ENCODE measurements at regions not wholly inside any gene's neighbourhood (a gene's known extent, or its start where the extent isn't known, plus 50 kb on each side); places are given as distances from the start of the nearest gene placed in this dataset.
A peak's percentile ranks its signal among the peaks of the same experiment; 100 is the strongest.
"Not testable (repeated sequence)": the region's sequence is repeated elsewhere in the genome, so short reads cannot be mapped to it uniquely, and the experiment has no call there.

GRCh38 chr9:79041266-79041665, 530.5 kb upstream of the TLE4 start:
- no peaks in the 10 kb centered on the region for H3K27me3 Mint-ChIP-seq

DNA sequence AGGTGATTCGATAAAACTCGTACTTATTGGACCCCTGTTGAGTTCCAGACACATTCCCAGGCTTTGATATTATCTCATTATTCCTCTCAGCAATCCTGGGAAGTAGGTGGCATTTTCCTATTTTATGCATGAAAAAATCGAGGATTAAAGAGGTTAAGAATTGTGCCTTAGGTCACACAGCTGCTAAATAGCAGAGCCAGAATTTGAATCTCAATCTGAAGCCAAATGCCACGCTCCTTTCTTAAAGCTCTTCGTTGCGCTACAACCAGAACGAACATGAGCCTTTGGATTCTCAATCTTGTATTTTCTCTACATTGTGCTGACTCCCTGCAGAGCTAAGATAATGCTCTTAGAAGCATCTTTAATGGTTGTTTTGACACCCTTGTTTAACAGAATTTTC, 527.8 kb upstream of the TLE4 start:
- Mint-ChIP-seq H3K4me1 (no peaks in the 10 kb centered on the region), H3K9me3 (peaks cover 0 to 11% of the 10 kb centered on the region in 2 donors), H3K27ac (no peak overlapping the region), H3K27me3 (no peaks in the 10 kb centered on the region), H3K4me3 (no peak overlapping the region)
- ATAC-seq (no peak), DNase-seq (no peak)

More at GRCh38 chr9:79041266-79041665, 530.5 kb upstream of the TLE4 start:
- DNase-seq (no peak), ATAC-seq (no peak)
- Mint-ChIP-seq H3K4me1 (no peaks in the 10 kb centered on the region), H3K27ac (no peak overlapping the region), H3K9me3 (peaks cover 0 to 11% of the 10 kb centered on the region in 2 donors), H3K4me3 (no peak overlapping the region)

DNA sequence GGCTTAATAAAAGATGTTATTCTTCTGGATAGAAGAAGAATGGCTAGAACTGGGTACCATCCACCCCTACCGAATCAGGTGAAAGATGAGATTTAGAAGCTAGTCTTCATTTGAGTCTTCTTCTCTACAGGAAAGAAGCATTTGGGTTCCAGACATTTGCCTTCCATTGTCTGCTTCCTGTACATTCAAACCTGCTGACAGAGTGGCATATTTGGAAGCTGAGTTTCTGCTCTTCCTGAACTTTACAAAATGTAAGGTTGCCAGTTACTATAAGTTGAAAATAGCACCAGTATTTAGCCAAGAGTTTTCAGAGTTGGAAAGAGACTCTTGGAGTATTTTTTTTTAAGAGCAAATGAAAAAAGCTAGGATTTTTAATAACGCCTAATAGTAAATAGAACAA, 525.4 kb upstream of the TLE4 start:
- Mint-ChIP-seq H3K4me3 (no peak overlapping the region), H3K4me1 (no peaks in the 10 kb centered on the region), H3K27ac (no peak overlapping the region), H3K9me3 (peaks cover 0 to 11% of the 10 kb centered on the region in 2 donors), H3K27me3 (no peaks in the 10 kb centered on the region)
- no peak for DNase-seq
- no peak for ATAC-seq

GRCh38 chr9:79049371-79049770, 522.4 kb upstream of the TLE4 start:
- H3K4me3 Mint-ChIP-seq, result no peak overlapping the region
- peaks cover 0 to 11% of the 10 kb centered on the region in 2 donors for H3K9me3 Mint-ChIP-seq
- ATAC-seq, result no peak
- no peak overlapping the region for H3K27ac Mint-ChIP-seq
- H3K4me1 Mint-ChIP-seq, result no peaks in the 10 kb centered on the region
- H3K27me3 Mint-ChIP-seq, result peaks cover 8% of the 10 kb centered on the region
- DNase-seq, result no peak

GRCh38 chr9:79053598-79053997, 518.2 kb upstream of the TLE4 start:
- no peaks in the 10 kb centered on the region for H3K4me1 Mint-ChIP-seq
- no peak overlapping the region for H3K27ac Mint-ChIP-seq
- peaks cover 0 to 2% of the 10 kb centered on the region in 2 donors for H3K9me3 Mint-ChIP-seq
- DNase-seq (no peak), ATAC-seq (no peak)
- no peak overlapping the region for H3K4me3 Mint-ChIP-seq
- H3K27me3 Mint-ChIP-seq, result peaks cover 8% of the 10 kb centered on the region

DNA sequence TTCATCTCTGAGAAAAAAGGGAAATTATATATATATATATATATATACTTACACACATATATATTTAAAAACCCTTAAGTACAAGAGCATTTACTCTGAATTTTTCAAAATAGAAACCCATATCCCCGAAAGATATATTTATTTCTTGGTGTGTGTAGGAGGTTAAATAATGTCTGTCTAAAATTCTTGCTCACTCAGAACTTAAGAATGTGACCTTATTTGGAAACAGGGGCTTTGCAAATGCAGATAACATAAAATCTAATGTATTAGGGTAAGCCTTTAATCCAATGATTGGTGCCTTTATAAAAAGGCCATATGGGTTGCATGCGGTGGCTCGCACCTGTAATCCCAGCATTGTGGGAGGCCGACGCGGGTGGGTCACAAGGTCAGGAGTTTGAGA, 517.3 kb upstream of the TLE4 start:
- peaks cover 0 to 8% of the 10 kb centered on the region in 2 donors for H3K9me3 Mint-ChIP-seq
- DNase-seq (no peak), ATAC-seq (no peak)
- H3K27ac Mint-ChIP-seq, result peak overlapping the region in 1 of 2 donors; percentile 20
- H3K27me3 Mint-ChIP-seq, result peaks cover 8% of the 10 kb centered on the region
- H3K4me1 Mint-ChIP-seq, result no peaks in the 10 kb centered on the region
- no peak overlapping the region for H3K4me3 Mint-ChIP-seq

DNA sequence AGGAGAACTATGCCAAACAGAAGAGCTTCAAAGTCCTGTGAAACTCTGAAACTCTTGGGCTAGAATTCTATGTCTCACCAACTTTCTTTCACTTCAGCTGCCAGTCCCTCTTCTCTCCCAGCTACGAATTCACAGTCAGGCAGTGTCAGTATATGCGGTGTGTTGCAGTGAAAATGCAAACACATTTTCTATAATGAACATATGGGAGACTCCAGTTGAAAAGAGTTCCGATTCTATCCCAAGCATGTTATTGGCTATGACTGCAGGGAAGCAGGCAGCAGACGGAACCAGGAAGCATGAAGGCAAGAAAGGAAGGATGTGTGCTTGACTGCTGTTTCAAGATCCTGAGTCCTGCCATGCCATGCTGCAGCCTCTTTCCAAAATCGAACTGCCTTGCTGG, 515.7 kb upstream of the TLE4 start:
- DNase-seq (no peak), ATAC-seq (no peak)
- H3K4me1 Mint-ChIP-seq, result no peaks in the 10 kb centered on the region
- H3K27me3 Mint-ChIP-seq, result peaks cover 8% of the 10 kb centered on the region
- no peak overlapping the region for H3K27ac Mint-ChIP-seq
- peaks cover 0 to 8% of the 10 kb centered on the region in 2 donors for H3K9me3 Mint-ChIP-seq
- H3K4me3 Mint-ChIP-seq, result no peak overlapping the region

- no peaks in the 10 kb centered on the region for H3K27me3 Mint-ChIP-seq
- no peak for DNase-seq
- ATAC-seq, result no peak
- peaks cover 0 to 8% of the 10 kb centered on the region in 2 donors for H3K9me3 Mint-ChIP-seq
- no peak overlapping the region for H3K4me3 Mint-ChIP-seq
- H3K27ac Mint-ChIP-seq, result no peak overlapping the region
- H3K4me1 Mint-ChIP-seq, result no peaks in the 10 kb centered on the region
These were observed 514.2 kb upstream of the TLE4 start for GRCh38 chr9:79057576-79057975.

DNA sequence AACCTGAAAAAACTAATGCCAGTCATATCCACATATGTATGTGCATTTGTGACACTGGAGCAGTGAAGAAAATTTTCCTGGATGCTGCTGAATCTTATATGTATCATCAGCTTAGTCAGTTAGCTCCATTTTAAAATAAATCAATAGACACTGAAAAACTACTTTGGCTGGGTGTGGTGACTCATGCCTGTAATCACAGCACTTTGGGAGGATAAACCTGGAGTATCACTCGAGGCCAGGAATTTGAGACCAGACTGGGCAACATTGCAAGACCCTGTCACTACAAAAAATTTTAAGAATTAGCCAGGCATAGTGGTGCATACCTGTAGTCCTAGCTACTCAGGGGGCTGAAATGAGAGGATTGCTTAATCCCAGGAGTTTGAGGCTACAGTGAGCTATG, 511.0 kb upstream of the TLE4 start:
- ATAC-seq (no peak), DNase-seq (no peak)
- H3K9me3 Mint-ChIP-seq, result peaks cover 0 to 8% of the 10 kb centered on the region in 2 donors
- no peak overlapping the region for H3K27ac Mint-ChIP-seq
- no peaks in the 10 kb centered on the region for H3K27me3 Mint-ChIP-seq
- no peak overlapping the region for H3K4me3 Mint-ChIP-seq
- no peaks in the 10 kb centered on the region for H3K4me1 Mint-ChIP-seq

GRCh38 chr9:79061752-79062616, 509.8 kb upstream of the TLE4 start:
- no peak overlapping the region for H3K4me3 Mint-ChIP-seq
- peaks cover 0 to 8% of the 10 kb centered on the region in 2 donors for H3K9me3 Mint-ChIP-seq
- ATAC-seq (no peak), DNase-seq (no peak)
- H3K27ac Mint-ChIP-seq, result no peak overlapping the region
- no peaks in the 10 kb centered on the region for H3K4me1 Mint-ChIP-seq
- no peaks in the 10 kb centered on the region for H3K27me3 Mint-ChIP-seq

- Mint-ChIP-seq H3K27ac (no peak overlapping the region), H3K4me1 (no peaks in the 10 kb centered on the region), H3K4me3 (no peak overlapping the region), H3K27me3 (no peaks in the 10 kb centered on the region), H3K9me3 (peaks cover 0 to 6% of the 10 kb centered on the region in 2 donors)
- ATAC-seq (no peak), DNase-seq (no peak)
These were observed 498.6 kb upstream of the TLE4 start for GRCh38 chr9:79073201-79073600.

DNA sequence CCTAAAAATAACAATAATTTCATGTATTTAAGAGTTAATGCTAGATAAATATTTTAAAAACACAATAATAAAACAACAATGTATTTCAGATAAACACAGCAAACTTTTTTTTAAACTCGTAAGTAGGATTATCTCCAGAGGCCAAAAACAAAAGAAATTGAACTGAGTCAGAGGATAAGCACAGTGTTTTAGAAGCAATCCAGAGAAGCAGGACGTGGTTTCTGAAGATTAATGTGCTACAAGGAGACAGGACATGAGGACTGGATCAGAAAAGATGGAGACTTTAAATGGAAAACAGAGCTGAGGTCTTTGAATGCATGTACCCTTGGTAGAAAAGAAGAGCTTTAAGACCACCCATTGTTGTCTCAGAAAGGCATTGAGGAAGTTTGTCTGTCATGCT, 491.2 kb upstream of the TLE4 start:
- DNase-seq, result no peak
- Mint-ChIP-seq H3K4me1 (no peaks in the 10 kb centered on the region), H3K4me3 (no peak overlapping the region)

GRCh38 chr9:79083621-79084020, 488.1 kb upstream of the TLE4 start:
- no peak overlapping the region for H3K4me3 Mint-ChIP-seq
- no peak for ATAC-seq
- DNase-seq, result no peak
- H3K27me3 Mint-ChIP-seq, result no peaks in the 10 kb centered on the region
- H3K4me1 Mint-ChIP-seq, result no peaks in the 10 kb centered on the region
- H3K9me3 Mint-ChIP-seq, result peaks cover 5 to 8% of the 10 kb centered on the region in 2 donors
- H3K27ac Mint-ChIP-seq, result no peak overlapping the region

More for the DNA sequence above, 491.2 kb upstream of the TLE4 start:
- no peak overlapping the region for H3K27ac Mint-ChIP-seq
- ATAC-seq, result no peak
- peaks cover 0 to 6% of the 10 kb centered on the region in 2 donors for H3K9me3 Mint-ChIP-seq
- no peaks in the 10 kb centered on the region for H3K27me3 Mint-ChIP-seq

DNA sequence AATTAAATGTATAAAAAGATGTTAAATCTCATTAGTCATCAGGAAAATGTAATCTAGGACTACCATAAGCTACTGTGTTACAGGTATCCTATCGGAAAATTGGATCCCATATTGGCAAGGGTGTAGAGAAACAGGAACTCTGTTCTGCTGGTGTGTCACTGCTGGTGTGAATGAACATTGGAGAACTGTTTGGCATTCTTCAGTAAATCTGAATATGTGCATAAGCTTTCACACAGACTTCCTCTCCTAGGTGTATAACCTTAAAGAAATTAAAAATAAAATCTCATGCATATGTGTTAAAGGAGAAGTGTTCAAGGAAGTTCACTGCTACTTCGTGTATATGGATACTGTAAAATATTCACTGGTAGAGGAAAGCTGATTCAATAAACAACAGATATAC, 484.6 kb upstream of the TLE4 start:
- no peak for DNase-seq
- peaks cover 12 to 23% of the 10 kb centered on the region in 2 donors for H3K9me3 Mint-ChIP-seq
- H3K4me3 Mint-ChIP-seq, result no peak overlapping the region
- H3K27ac Mint-ChIP-seq, result no peak overlapping the region
- no peak for ATAC-seq
- no peaks in the 10 kb centered on the region for H3K27me3 Mint-ChIP-seq
- H3K4me1 Mint-ChIP-seq, result no peaks in the 10 kb centered on the region

- DNase-seq (no peak), ATAC-seq (no peak)
- H3K9me3 Mint-ChIP-seq, result peaks cover 12 to 23% of the 10 kb centered on the region in 2 donors
- H3K27ac Mint-ChIP-seq, result no peak overlapping the region
- no peaks in the 10 kb centered on the region for H3K27me3 Mint-ChIP-seq
- H3K4me1 Mint-ChIP-seq, result no peaks in the 10 kb centered on the region
- no peak overlapping the region for H3K4me3 Mint-ChIP-seq
These were observed 482.7 kb upstream of the TLE4 start for GRCh38 chr9:79089054-79089560.

DNA sequence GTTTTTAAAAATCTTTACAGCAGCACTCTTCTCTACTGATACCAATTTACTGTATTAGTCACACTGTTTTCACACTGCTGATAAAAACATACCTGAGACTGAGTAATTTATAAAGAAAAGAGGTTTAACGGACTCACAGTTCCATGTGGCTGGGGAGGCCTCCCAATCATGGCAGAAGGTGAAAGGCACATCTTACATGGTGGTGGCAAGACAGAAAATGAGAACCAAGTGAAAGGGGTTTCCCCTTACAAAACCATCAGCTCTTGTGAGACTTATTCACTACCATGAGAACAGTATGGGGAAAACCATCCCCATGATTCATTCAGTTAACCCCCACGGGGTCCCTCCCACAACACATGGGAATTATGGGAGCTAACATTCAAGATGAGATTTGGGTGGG, 481.9 kb upstream of the TLE4 start:
- H3K27ac Mint-ChIP-seq, ATAC-seq, DNase-seq, H3K4me3 Mint-ChIP-seq, H3K4me1 Mint-ChIP-seq, H3K27me3 Mint-ChIP-seq: not testable (repeated sequence)
- peaks cover 12 to 23% of the 10 kb centered on the region in 2 donors for H3K9me3 Mint-ChIP-seq

All from stimulated activated naive CD8-positive, alpha-beta T cell treated with anti-CD3 and anti-CD28 coated beads, Interleukin-15, amount 100 ng/mL, for 72 hours (primary cell).